ENCODE measurements at regions not wholly inside any gene's neighbourhood (a gene's known extent, or its start where the extent isn't known, plus 50 kb on each side); places are given as distances from the start of the nearest gene placed in this dataset.

DNA sequence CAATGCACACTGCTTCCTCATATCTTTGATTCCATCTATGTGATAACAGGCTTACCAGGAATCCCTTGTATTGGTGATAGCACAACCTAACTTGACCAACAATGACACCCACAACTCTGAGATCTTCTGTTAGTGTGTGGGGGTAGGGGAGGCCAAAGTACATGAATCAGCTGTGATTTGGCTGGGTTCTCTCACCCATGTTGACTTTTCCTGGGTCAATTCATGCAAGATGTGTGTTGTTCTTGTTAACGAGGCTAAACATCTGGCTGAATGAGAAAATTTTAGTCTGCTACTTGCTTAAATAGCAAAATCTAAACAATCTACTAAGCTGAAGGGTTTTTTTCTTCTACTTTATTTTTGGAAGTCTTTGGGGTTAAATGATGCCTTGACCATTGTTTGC lies 341.2 kb upstream of the SLC14A2 start:
- no peak for FAIRE-seq
- DNase-seq (ENCODE audit: insufficient read length, low spot score): no peak
- TF ChIP-seq CTCF (IDR thresholded peaks at IDR 0.05; ENCODE audit: insufficient read depth, missing control alignments): no peak

DNA sequence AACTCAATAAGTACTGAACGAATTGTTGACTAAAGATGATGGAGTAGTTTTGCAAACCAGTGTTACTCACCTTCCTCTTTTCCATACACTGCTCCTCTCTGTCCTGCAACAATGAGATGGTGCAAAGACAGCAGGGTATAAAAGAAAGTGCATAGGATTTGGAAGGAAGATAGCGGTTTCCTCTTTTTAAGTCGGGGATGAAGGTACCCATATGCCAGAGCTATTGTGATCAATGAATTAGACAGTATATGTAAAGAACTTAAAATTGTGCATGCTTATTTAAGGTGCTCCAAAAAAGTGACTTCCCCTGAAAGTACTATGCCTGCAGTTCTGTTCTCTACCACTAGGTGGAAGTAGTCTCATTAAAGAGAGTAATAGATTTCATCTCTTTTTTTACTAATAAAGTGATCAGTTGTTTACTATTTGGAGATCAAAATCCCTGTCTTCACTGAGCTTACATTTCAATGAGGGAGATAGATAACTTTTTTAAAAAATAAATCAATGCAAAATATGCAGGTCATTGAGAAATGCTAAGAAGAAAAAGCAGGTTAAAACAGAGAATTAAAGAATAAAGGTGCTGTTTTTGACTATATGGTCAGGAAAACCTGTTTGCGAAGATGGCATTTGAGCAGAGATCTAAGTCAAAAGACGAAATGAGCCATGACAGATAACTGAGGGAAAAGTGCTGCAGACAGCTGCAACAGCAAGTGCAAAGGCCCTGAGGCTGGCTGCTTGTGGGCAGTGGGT lies 339.7 kb upstream of the SLC14A2 start:
- peak; percentile 76 for FAIRE-seq
- peak; percentile 60 for TF ChIP-seq CTCF (IDR thresholded peaks at IDR 0.05; ENCODE audit: insufficient read depth, missing control alignments)
- DNase-seq (ENCODE audit: insufficient read length, low spot score): no peak

DNA sequence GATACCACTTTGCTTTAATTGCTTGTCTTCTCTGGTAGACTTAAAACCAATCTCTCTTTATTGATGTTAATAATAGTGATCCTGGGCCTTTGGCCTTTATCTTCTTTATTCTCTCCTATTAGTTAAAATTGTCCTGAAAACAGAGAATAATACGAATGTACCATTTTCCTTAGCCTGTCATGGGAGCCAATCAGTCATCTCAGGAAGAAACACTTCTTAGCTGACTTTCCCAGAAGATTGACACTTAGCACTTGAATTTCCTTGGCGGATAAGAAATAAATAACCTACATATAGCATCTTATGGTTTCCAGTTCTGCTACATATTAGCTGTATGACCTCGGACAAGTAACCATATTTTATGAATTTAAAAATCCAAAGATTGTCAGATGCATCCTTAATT lies 338.4 kb upstream of the SLC14A2 start:
- FAIRE-seq: no peak
- DNase-seq (ENCODE audit: insufficient read length, low spot score): no peak
- no peak for TF ChIP-seq CTCF (IDR thresholded peaks at IDR 0.05; ENCODE audit: insufficient read depth, missing control alignments)

- TF ChIP-seq CTCF (IDR thresholded peaks at IDR 0.05; ENCODE audit: insufficient read depth, missing control alignments): no peak
- no peak for DNase-seq (ENCODE audit: insufficient read length, low spot score)
- FAIRE-seq: no peak
These were observed 337.4 kb upstream of the SLC14A2 start for GRCh38 chr18:45277908-45278307.

- FAIRE-seq: no peak
These were observed 334.6 kb upstream of the SLC14A2 start for GRCh38 chr18:45280481-45281276.

GRCh38 chr18:45282101-45282812 lies 333.0 kb upstream of the SLC14A2 start:
- no peak for TF ChIP-seq CTCF (IDR thresholded peaks at IDR 0.05; ENCODE audit: insufficient read depth, missing control alignments)

More at GRCh38 chr18:45280481-45281276, 334.6 kb upstream of the SLC14A2 start:
- DNase-seq (ENCODE audit: insufficient read length, low spot score): no peak
- TF ChIP-seq CTCF (IDR thresholded peaks at IDR 0.05; ENCODE audit: insufficient read depth, missing control alignments): no peak

More at GRCh38 chr18:45282101-45282812, 333.0 kb upstream of the SLC14A2 start:
- DNase-seq (ENCODE audit: insufficient read length, low spot score) (no peak), FAIRE-seq (no peak)
